GM12892 (cell line): ENCODE measurements at regions not wholly inside any gene's neighbourhood (a gene's known extent, or its start where the extent isn't known, plus 50 kb on each side); places are given as distances from the start of the nearest gene placed in this dataset.

ENCODE experiments used
- POLR2A ChIP-seq: IDR thresholded peaks from 2 replicates; pipeline ENCODE4 v1.6.1; 2011; ENCODE audit warnings: low read depth, low read length, control low read depth
- POLR2AphosphoS5 ChIP-seq: IDR thresholded peaks from 2 replicates; pipeline ENCODE4 v1.6.1; 2011; ENCODE audit warnings: low read depth, low read length, control low read depth

- TF ChIP-seq POLR2A (no peak), POLR2AphosphoS5 (no peak)
Measured at GRCh38 chr7:51477323-51477722, 160.7 kb upstream of the COBL start.
